ENCODE measurements at regions not wholly inside any gene's neighbourhood (a gene's known extent, or its start where the extent isn't known, plus 50 kb on each side); places are given as distances from the start of the nearest gene placed in this dataset.

DNA sequence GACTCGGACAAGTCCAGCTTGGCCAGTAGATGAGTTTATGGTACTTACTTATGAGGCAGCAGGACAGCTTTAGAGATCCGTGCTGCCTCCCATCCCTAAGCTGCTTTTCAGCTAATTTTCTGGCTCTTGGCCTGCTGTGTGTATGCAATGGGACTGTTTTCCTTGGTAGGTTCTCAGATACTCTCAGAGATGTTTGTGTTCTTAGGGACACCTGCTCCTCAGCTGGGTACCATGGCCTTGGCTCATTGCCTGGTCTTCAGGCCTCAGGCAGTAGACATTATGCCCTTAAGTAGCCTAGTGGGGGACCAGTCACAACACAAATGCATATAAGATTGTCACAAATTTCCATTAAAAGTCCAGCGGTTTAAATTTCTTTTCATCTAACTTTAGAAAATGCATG is 688.0 kb downstream of the PCDH7 start:
- TF ChIP-seq POLR2A (IDR thresholded peaks at IDR 0.05) (no peak), POLR2AphosphoS5 (IDR thresholded peaks at IDR 0.05) (no peak)
